AG10803 (cell line): ENCODE measurements at regions not wholly inside any gene's neighbourhood (a gene's known extent, or its start where the extent isn't known, plus 50 kb on each side); places are given as distances from the start of the nearest gene placed in this dataset.

ENCODE experiments used
- DNase-seq: peaks from one replicate; pipeline ENCODE4 v3.0.0; 2010; ENCODE audit warnings: low read depth
- H3K4me3 ChIP-seq: 2 replicates; pipeline ENCODE4 v1.5.1; 2011; ENCODE audit warnings: mild to moderate bottlenecking, low read length, control low read depth
- CTCF ChIP-seq: conservative IDR thresholded peaks from 2 replicates; pipeline ENCODE4 v1.5.1; 2011; ENCODE audit warnings: mild to moderate bottlenecking, low read length, control low read depth, inconsistent platforms

- no peak for TF ChIP-seq CTCF
- no peak overlapping the region for H3K4me3 ChIP-seq
- DNase-seq, result no peak
Observed at GRCh38 chr12:90071996-90072395, 363.4 kb upstream of the ATP2B1 start.

DNA sequence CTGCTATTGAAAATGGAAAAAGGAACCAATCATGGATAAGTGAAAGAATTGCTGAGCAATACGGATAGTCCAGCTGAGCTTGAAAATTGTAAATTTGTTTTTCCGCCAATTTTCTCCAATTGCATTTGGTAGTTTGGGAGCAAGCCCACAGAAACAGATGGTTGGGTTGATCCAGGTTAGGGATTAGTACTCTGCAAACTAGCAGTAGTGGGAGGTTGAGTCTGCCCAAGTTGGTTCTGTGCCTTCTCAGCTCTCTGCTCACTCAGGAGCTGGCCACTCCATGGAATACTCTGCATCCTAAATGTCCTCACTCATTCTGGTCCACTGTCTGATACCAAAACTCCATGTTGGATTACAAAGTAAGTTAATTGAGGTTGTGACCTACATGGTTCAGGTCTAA, 361.1 kb upstream of the ATP2B1 start:
- DNase-seq, result no peak
- no peak overlapping the region for H3K4me3 ChIP-seq
- TF ChIP-seq CTCF, result no peak

- no peak overlapping the region for H3K4me3 ChIP-seq
- no peak for TF ChIP-seq CTCF
- DNase-seq, result no peak
Observed at GRCh38 chr12:90067791-90068190, 359.2 kb upstream of the ATP2B1 start.

DNA sequence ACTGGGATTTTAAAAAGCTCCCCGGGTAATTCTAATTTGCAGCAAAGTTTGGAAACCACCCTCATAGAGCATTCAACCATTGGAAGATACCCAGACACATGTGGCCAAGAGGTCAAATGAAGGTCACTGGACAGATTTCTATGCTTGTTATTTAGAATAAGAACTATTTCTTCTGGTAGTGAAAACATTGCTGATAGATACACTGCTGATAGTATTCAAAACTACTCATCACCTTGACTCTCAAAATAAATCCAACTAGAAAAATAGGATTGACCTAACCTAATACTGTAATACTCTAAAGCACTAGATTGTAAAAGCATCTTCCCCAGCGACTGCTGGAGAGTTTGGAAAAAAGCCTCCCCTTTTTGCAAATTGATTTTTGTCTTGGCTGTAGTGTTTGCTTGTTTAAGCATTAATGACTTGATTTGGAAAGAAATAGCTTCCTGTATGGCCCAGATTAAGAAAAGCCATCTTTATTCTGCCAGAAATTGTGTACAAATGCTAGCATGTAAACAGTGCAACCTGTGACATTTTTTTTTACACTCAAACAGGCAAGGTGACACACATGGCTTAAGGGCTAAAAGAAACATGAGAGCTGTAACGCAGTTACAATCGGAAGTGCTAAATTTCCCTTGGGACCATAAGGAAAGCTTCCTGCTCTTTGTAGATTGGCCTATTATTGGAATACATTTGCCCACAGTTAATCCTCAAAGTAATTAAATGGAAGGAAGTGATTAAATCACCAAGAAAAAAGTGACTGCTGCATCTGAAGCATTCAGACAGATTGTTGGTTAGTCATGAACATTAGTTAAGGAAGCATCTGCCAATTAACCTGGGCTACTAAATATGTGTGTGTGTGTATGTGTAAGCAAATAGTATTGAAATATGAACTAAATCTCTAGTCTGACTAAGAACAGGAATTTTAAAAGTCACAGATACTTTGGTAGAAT, 356.5 kb upstream of the ATP2B1 start:
- no peak overlapping the region for H3K4me3 ChIP-seq
- DNase-seq, result peak; percentile 36

GRCh38 chr12:90062799-90063198, 354.2 kb upstream of the ATP2B1 start:
- H3K4me3 ChIP-seq, result no peak overlapping the region
- no peak for DNase-seq
- TF ChIP-seq CTCF, result no peak

More for the DNA sequence above, 356.5 kb upstream of the ATP2B1 start:
- TF ChIP-seq CTCF, result no peak

GRCh38 chr12:90061809-90062208, 353.2 kb upstream of the ATP2B1 start:
- DNase-seq, result no peak
- H3K4me3 ChIP-seq, result no peak overlapping the region
- no peak for TF ChIP-seq CTCF

GRCh38 chr12:90060031-90060430, 351.4 kb upstream of the ATP2B1 start:
- no peak overlapping the region for H3K4me3 ChIP-seq
- DNase-seq, result no peak
- TF ChIP-seq CTCF, result no peak
